Activated B cell treated with CpG ODN at 0.5 μM for 24 hours (primary cell): ENCODE measurements at regions not wholly inside any gene's neighbourhood (a gene's known extent, or its start where the extent isn't known, plus 50 kb on each side); places are given as distances from the start of the nearest gene placed in this dataset.

ENCODE experiments used
- ATAC-seq: fragments of 200-7000 bp; cut with Tn5 transposase; one replicate; pipeline ENCODE4 v1.10.0; 2021; ENCODE audit warnings: low read depth, mild to moderate bottlenecking, moderate library complexity
- CTCF ChIA-PET: fragments of 350-600 bp; sonication (Branson Sonifier 250); formaldehyde crosslinking; loops from one replicate; lab custom pipeline; 2021; ENCODE audit warnings: antibody characterized with exemption; lab: Charles Lee
- POLR2A ChIA-PET: fragments of 350-600 bp; sonication (Branson Sonifier 250); formaldehyde crosslinking; loops from one replicate; lab custom pipeline; 2021; ENCODE audit warnings: antibody characterized with exemption; lab: Charles Lee
- DNase-seq: peaks from one replicate; pipeline ENCODE4 v3.0.0; 2022
- H3K27ac Mint-ChIP-seq: one replicate; pipeline ENCODE4 v1.8.0; 2020; ENCODE audit warnings: mixed read lengths
- H3K27me3 Mint-ChIP-seq: one replicate; pipeline ENCODE4 v1.8.0; 2021; ENCODE audit warnings: mixed read lengths
- H3K36me3 Mint-ChIP-seq: one replicate; pipeline ENCODE4 v1.8.0; 2021; ENCODE audit warnings: low read depth, mixed read lengths
- H3K4me1 Mint-ChIP-seq: one replicate; pipeline ENCODE4 v1.8.0; 2021; ENCODE audit warnings: mixed read lengths
- H3K4me3 Mint-ChIP-seq: one replicate; pipeline ENCODE4 v1.8.0; 2020; ENCODE audit warnings: mild to moderate bottlenecking, mixed read lengths
- H3K9me3 Mint-ChIP-seq: one replicate; pipeline ENCODE4 v1.8.0; 2020; ENCODE audit warnings: mixed read lengths
- CTCF ChIP-seq: fragments of 200-600 bp; IDR thresholded peaks from one replicate; pipeline ENCODE4 v1.8.0; 2022; ENCODE audit warnings: antibody characterized with exemption, mild to moderate bottlenecking
- intact Hi-C: fragments of 100-400 bp; cut with micrococcal nuclease; formaldehyde crosslinking; loops from one replicate; pipeline ENCODE4 v1.15.1; 2024

- TF ChIP-seq CTCF: no peak
- Mint-ChIP-seq H3K27me3 (no peaks in the 10 kb centered on the region), H3K27ac (no peak overlapping the region), H3K9me3 (peaks cover 3% of the 10 kb centered on the region), H3K36me3 (no peaks in the 10 kb centered on the region), H3K4me1 (no peaks in the 10 kb centered on the region), H3K4me3 (no peak overlapping the region)
- ChIA-PET POLR2A (no interaction called here), CTCF (no interaction called here)
- no peak for DNase-seq
- intact Hi-C loops: no loop called here
- no peak for ATAC-seq
Observed at GRCh38 chrX:99421796-99422195, 988.3 kb downstream of the PCDH19 start.

GRCh38 chrX:99415470-99415869 lies 994.6 kb downstream of the PCDH19 start:
- Mint-ChIP-seq H3K36me3 (no peaks in the 10 kb centered on the region), H3K27me3 (no peaks in the 10 kb centered on the region), H3K9me3 (peaks cover 3% of the 10 kb centered on the region), H3K4me3 (no peak overlapping the region), H3K27ac (no peak overlapping the region), H3K4me1 (no peaks in the 10 kb centered on the region)
- DNase-seq (no peak), ATAC-seq (no peak)
- ChIA-PET POLR2A (no interaction called here), CTCF (no interaction called here)
- no peak for TF ChIP-seq CTCF
- intact Hi-C loops: no loop called here

- H3K36me3 Mint-ChIP-seq: no peaks in the 10 kb centered on the region
- H3K4me1 Mint-ChIP-seq: no peaks in the 10 kb centered on the region
- no peak overlapping the region for H3K27ac Mint-ChIP-seq
- intact Hi-C loops: no loop called here
- DNase-seq (no peak), ATAC-seq (no peak)
- POLR2A ChIA-PET: no interaction called here
- H3K9me3 Mint-ChIP-seq: peaks cover 3% of the 10 kb centered on the region
- H3K4me3 Mint-ChIP-seq: no peak overlapping the region
- no peak for TF ChIP-seq CTCF
- no peaks in the 10 kb centered on the region for H3K27me3 Mint-ChIP-seq
- CTCF ChIA-PET: no interaction called here
Observed at GRCh38 chrX:99413317-99413716, 996.8 kb downstream of the PCDH19 start.

- no peak overlapping the region for H3K27ac Mint-ChIP-seq
- intact Hi-C loops: no loop called here
- no peak for DNase-seq
- POLR2A ChIA-PET: interaction anchor here (0.7 kb wide), 1 partner anchor 38 kb away, joined by 4 read pairs; no protein-coding TSS in a partner anchor
- H3K27me3 Mint-ChIP-seq: no peaks in the 10 kb centered on the region
- CTCF ChIA-PET: no interaction called here
- no peak for ATAC-seq
- no peaks in the 10 kb centered on the region for H3K36me3 Mint-ChIP-seq
- H3K9me3 Mint-ChIP-seq: peaks cover 1% of the 10 kb centered on the region
- no peaks in the 10 kb centered on the region for H3K4me1 Mint-ChIP-seq
- no peak overlapping the region for H3K4me3 Mint-ChIP-seq
- TF ChIP-seq CTCF: no peak
Observed at GRCh38 chrX:99398545-99398944, 1011.5 kb downstream of the PCDH19 start.

GRCh38 chrX:99397879-99398278 lies 1012.2 kb downstream of the PCDH19 start:
- ChIA-PET POLR2A (no interaction called here), CTCF (no interaction called here)
- TF ChIP-seq CTCF: no peak
- no peaks in the 10 kb centered on the region for H3K27me3 Mint-ChIP-seq
- no peak overlapping the region for H3K4me3 Mint-ChIP-seq
- intact Hi-C loops: no loop called here
- no peak overlapping the region for H3K27ac Mint-ChIP-seq
- H3K4me1 Mint-ChIP-seq: no peaks in the 10 kb centered on the region
- DNase-seq (no peak), ATAC-seq (no peak)
- H3K36me3 Mint-ChIP-seq: no peaks in the 10 kb centered on the region
- peaks cover 1% of the 10 kb centered on the region for H3K9me3 Mint-ChIP-seq
